HG03342 (cell line): ENCODE measurements at regions not wholly inside any gene's neighbourhood (a gene's known extent, or its start where the extent isn't known, plus 50 kb on each side); places are given as distances from the start of the nearest gene placed in this dataset.
"Not testable (repeated sequence)": the region's sequence is repeated elsewhere in the genome, so short reads cannot be mapped to it uniquely, and the experiment has no call there.

ENCODE experiments used
- ATAC-seq: cut with Tn5 transposase; IDR thresholded peaks from one replicate; pipeline ENCODE4 v1.9.1; 2021; ENCODE audit warnings: mild to moderate bottlenecking, moderate library complexity; ENCODE audit not compliant: unreplicated experiment

GRCh38 chr2:195572895-195573683 is 83.9 kb upstream of the SLC39A10 start:
- ATAC-seq: no peak

GRCh38 chr2:195570329-195570728 is 86.7 kb upstream of the SLC39A10 start:
- no peak for ATAC-seq

DNA sequence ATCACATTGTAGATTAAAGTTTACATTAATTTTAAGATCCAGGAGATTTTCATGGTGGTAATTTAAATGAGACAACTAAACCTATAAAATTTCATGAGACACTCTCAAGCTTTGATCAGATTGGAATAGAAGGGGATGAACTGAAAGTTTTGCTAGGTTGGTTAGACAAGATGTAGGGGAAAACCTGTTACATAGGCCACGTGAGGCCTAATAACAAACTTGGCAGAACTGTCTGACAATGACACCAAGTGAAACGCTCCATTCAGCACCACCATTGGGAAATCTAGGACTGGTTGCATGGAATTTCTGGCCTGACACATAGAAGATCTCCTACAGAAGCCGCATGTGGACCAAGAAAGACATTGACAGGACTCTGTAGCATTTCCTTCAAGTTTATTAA is 87.8 kb upstream of the SLC39A10 start:
- ATAC-seq: no peak

DNA sequence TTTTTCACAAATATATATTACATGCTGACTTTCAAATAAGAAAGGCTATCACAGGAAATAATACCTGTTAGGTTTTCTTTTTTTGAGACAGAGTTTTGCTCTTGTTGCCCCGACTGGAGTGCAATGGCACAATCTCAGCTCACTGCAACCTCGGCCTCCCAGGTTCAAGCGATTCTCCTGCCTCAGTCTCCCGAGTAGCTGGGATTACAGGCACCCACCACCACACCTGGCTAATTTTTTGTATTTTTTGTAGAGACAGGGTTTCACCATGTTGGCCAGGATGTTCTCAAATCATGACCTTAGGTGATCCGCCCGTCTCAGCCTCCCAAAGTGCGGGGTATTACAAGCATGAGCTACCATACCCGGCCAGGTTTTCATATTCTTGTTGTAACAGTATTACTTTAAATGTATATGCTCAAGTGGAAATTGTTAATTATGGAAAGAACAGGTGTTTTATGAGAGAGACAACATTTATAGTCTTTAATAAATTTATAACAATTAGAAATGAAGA is 92.3 kb upstream of the SLC39A10 start:
- not testable (repeated sequence) for ATAC-seq

DNA sequence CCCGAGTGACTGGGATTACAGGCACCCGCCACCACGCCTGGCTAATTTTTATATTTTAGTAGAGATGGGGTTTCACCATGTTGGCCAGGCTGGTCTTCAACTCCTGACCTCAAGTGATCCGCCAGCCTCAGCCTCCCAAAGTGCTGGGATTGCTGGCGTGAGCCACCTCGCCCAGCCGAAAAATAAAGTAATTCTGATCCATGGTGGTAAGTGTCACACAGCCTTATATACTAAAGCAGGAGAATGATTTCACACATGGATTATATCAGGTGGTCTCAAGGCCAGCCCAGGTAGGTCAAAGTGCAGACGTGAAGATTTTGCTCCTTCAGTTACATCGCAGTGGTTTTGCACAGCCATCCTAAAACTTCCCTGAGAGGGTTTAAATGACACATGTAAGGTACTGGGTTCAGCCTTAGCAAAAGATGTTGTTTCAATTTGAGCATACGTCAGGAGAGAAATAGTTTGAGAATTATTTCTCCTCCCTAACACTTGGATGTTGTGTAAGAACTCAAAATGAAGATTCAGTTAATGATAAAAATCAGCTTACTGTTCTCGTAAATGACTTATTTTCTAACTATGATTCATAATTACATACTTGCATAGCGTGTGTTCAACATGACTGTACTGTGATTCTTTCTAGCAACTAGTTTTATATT is 93.0 kb upstream of the SLC39A10 start:
- ATAC-seq: no peak

DNA sequence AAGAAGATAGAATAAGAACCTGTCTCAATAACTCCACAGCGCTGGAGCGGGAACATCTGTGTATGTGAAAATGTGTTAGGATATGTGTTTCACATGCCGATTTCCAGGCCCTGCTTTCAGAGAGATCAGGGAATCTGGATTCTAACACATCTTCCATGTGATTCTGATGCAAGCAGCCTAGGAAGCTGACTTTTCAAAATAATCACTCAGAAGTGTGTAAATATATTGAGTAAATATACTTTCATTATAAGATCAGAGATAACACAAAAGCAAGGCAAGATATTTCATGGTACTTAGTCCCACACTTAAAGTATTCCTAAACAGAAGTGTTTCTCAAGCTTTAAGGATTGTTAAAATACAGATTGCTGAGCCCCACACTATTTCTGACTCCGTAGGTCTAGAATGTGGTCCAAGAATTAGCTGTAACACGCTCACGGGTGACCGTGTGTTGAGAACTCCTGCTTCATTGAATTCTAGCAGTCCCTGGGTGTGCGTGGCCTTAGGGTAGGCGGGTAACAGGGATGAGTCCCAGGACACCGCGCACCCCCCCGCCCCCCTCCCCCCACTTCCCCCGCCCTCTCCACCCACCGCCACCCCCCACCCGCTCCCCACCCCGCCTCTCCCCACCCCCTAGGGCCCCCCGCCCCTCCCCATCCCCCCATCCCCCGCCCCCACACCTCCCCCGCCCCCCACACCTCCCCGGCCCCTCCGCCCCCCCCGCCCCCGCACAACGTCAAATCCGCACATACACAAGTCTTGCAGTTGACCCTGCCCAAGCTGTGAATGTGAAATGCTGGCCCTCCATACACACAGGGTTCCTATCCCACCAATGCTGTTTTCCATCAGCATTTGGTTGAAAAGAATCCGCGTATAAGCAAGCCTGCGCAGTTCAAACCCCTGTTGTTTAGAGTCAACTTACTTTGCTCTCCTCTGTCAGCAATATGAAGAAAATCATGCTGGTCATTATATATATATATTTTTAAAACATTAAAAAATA is 94.2 kb upstream of the SLC39A10 start:
- ATAC-seq: peak; percentile 1

- peak; percentile 49 for ATAC-seq
Measured at GRCh38 chr2:195561116-195561921, 95.7 kb upstream of the SLC39A10 start.

- ATAC-seq: no peak
Measured at GRCh38 chr2:195560209-195560895, 96.7 kb upstream of the SLC39A10 start.

DNA sequence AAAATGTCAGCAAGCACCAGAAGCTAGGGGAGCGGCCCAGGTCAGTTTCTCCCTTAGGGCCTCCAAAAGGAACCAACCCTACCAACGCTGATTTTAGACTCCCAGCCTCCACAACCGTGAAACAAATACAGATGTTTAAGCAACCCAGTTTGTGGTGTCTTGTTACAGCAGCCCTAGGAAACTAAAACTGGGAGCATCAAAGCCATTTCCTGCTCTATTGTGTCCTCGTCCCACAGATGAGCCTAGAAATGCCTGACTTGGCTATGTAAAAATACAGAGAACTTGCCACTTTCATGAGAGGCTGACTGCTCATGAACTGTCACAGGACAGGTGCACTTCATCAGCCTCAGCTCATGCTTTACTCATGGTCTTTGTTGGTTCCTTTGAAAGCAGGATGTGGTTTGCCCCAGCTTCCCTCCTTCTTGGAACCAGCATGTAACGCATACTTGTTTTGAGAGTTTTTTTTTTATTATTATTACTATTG is 97.6 kb upstream of the SLC39A10 start:
- peak; percentile 83 for ATAC-seq

GRCh38 chr2:195555971-195556370 is 101.1 kb upstream of the SLC39A10 start:
- ATAC-seq: no peak

DNA sequence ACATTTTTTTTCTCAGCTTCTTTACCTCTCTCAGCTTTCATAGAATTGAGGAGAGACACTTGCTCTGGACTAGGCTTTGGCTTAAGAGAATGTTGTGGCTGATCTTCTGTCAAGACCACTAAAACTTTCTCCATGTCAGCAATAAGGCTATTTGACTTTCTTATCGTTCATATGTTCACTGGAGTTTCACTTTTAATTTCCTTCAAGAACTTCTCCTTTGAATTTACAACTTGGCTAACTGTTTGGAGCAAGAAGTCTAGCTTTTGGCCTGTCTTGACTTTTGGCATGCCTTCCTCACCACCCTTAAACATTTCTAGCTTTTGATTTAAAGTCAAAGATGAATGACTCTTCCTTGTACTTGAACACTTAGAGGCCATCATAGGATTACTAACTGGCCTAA is 104.4 kb upstream of the SLC39A10 start:
- no peak for ATAC-seq

GRCh38 chr2:195548198-195548940 is 108.7 kb upstream of the SLC39A10 start:
- ATAC-seq: no peak

- not testable (repeated sequence) for ATAC-seq
Measured at GRCh38 chr2:195547268-195547840, 109.7 kb upstream of the SLC39A10 start.

- ATAC-seq: no peak
Measured at GRCh38 chr2:195545811-195546210, 111.2 kb upstream of the SLC39A10 start.

DNA sequence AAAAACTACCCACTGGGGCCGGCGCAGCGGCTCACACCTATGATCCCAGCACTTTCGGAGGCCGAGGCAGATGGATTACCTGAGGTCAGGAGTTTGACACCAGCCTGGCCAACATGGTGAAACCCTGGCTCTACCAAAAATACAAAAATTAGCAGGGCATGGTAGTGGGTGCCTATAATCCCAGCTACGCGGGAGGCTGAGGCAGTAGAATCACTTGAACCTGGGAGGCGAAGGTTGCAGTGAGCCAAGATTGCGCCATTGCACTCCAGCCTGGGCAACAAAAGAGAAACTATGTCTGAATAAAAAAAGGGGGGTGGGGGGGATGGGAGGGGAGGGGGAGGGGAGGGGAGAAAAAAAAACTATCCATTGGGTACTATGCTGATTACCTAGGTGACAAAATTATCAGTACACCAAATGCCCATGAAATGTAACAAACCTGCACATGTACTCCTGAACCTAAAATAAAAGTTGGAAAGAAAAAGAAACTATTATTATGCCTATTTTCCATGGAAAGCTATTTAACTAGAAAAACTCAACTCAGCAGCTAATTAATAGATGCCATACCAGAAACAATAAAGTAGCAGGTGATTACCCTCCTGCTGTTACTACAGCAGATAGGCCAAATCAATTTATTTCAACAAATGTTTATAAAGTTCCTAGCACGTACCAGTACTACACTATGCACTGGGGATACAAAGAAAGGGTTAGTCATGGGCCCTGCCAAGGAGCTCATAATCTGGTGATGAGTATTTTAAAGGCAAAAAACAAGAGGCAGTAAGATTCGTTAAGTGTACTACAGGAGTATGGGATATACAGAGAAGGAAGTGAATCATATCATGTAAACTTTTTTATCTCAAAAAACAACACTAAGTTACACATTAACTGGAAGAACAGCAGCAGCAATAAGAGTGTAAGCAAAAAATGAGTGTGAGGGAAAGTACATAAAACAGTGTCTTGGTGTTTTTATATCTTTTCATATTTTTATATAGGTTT is 112.8 kb upstream of the SLC39A10 start:
- ATAC-seq: peak; percentile 96

- no peak for ATAC-seq
Measured at GRCh38 chr2:195543063-195543462, 114.0 kb upstream of the SLC39A10 start.

- ATAC-seq: no peak
Measured at GRCh38 chr2:195542067-195542466, 115.0 kb upstream of the SLC39A10 start.
